Gastroesophageal sphincter (tissue), 4 donors: ENCODE measurements at regions not wholly inside any gene's neighbourhood (a gene's known extent, or its start where the extent isn't known, plus 50 kb on each side); places are given as distances from the start of the nearest gene placed in this dataset.
"Not testable (repeated sequence)": the region's sequence is repeated elsewhere in the genome, so short reads cannot be mapped to it uniquely, and the experiment has no call there.

ENCODE experiments used
- ATAC-seq: fragments of 150-250 bp; one replicate; pipeline ENCODE4 v1.9.1; 2016; ENCODE audit warnings: mild to moderate bottlenecking, moderate library complexity
- H3K27ac ChIP-seq, 4 donors: fragments of 200-600 bp; sonication (generic) in 3 of 4; 1 replicate in 3 of 4; 2 replicates in 1 of 4; pipeline ENCODE4 v1.5.1; 2016 to 2019
- H3K27me3 ChIP-seq: fragments of 200-600 bp; sonication (generic); one replicate; pipeline ENCODE4 v1.5.1; 2019
- H3K36me3 ChIP-seq, 2 donors: fragments of 200-600 bp; sonication (generic); one replicate each; pipeline ENCODE4 v1.5.1; 2019; ENCODE audit warnings: control low read depth in 1 of 2
- H3K4me1 ChIP-seq, 3 donors: fragments of 200-600 bp; sonication (generic); 1 replicate in 2 of 3; 2 replicates in 1 of 3; pipeline ENCODE4 v1.5.1; 2016 to 2019; ENCODE audit warnings: control low read depth in 2 of 3
- H3K4me3 ChIP-seq, 2 donors: fragments of 200-600 bp; sonication (generic); one replicate each; pipeline ENCODE4 v1.5.1; 2019; ENCODE audit warnings: mild to moderate bottlenecking in 1 of 2, moderate library complexity in 1 of 2
- H3K9me3 ChIP-seq, 3 donors: fragments of 200-600 bp; sonication (generic); one replicate each; pipeline ENCODE4 v1.5.1; 2017 to 2019; ENCODE audit warnings: control low read depth in 2 of 3
- EP300 ChIP-seq: sonication (generic); formaldehyde crosslinking; IDR thresholded peaks from one replicate; pipeline ENCODE4 v1.6.1; 2017; ENCODE audit warnings: antibody characterized with exemption, mild to moderate bottlenecking
- POLR2A ChIP-seq, 2 donors: fragments of 450-650 bp; IDR thresholded peaks; one replicate each; pipeline ENCODE4 v1.6.1; 2017; ENCODE audit warnings: antibody characterized with exemption in 2 of 2, mild to moderate bottlenecking in 2 of 2, moderate library complexity in 1 of 2
- POLR2AphosphoS5 ChIP-seq: sonication (generic); formaldehyde crosslinking; IDR thresholded peaks from one replicate; pipeline ENCODE4 v1.6.1; 2017; ENCODE audit warnings: antibody characterized with exemption
- WGBS, 2 donors: methylation state at CpG; one replicate each; pipeline ENCODE4 v1.1.5; 2018; ENCODE audit warnings: low coverage in 1 of 2; 5-methylcytosine and 5-hydroxymethylcytosine counted together
- TF ChIP-seq, protein P1 (sequence below), 4 experiments: fragments of 200-600 bp in 2 of 4; fragments of 450-650 bp in 2 of 4; sonication (generic) in 1 of 4; IDR thresholded peaks; one replicate each; pipeline ENCODE4 v1.5.1; 2017 to 2019; ENCODE audit warnings: antibody characterized with exemption in 4 of 4, mild to moderate bottlenecking in 2 of 4, moderate library complexity in 2 of 4

GRCh38 chr20:56752274-56752673 lies 123.2 kb downstream of the TFAP2C start:
- Histone ChIP-seq H3K4me1 (no peaks in the 10 kb centered on the region), H3K27me3 (peaks cover 52% of the 10 kb centered on the region), H3K9me3 (no peaks in the 10 kb centered on the region), H3K4me3 (no peak overlapping the region), H3K27ac (no peak overlapping the region), H3K36me3 (no peaks in the 10 kb centered on the region)
- 48 to 65% methylated on average over 3 to 4 of the region's 8 CpGs for WGBS, 2 donors
- no peak for ATAC-seq
- no peak for TF ChIP-seq POLR2AphosphoS5
- TF ChIP-seq, protein P1, sequence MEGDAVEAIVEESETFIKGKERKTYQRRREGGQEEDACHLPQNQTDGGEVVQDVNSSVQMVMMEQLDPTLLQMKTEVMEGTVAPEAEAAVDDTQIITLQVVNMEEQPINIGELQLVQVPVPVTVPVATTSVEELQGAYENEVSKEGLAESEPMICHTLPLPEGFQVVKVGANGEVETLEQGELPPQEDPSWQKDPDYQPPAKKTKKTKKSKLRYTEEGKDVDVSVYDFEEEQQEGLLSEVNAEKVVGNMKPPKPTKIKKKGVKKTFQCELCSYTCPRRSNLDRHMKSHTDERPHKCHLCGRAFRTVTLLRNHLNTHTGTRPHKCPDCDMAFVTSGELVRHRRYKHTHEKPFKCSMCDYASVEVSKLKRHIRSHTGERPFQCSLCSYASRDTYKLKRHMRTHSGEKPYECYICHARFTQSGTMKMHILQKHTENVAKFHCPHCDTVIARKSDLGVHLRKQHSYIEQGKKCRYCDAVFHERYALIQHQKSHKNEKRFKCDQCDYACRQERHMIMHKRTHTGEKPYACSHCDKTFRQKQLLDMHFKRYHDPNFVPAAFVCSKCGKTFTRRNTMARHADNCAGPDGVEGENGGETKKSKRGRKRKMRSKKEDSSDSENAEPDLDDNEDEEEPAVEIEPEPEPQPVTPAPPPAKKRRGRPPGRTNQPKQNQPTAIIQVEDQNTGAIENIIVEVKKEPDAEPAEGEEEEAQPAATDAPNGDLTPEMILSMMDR (IDR thresholded peaks at IDR 0.05) = no peak

GRCh38 chr20:56755201-56755600 lies 126.1 kb downstream of the TFAP2C start:
- no peaks in the 10 kb centered on the region for H3K4me1 ChIP-seq
- 46 to 54% methylated on average over 2 to 3 of the region's 3 CpGs for WGBS, 2 donors
- H3K9me3 ChIP-seq = no peaks in the 10 kb centered on the region
- no peak overlapping the region for H3K4me3 ChIP-seq
- TF ChIP-seq POLR2AphosphoS5 (no peak), POLR2A (IDR thresholded peaks at IDR 0.05) (no peak), EP300 (no peak)
- TF ChIP-seq, protein P1 (IDR thresholded peaks at IDR 0.05) = no peak
- peaks cover 32% of the 10 kb centered on the region for H3K27me3 ChIP-seq
- H3K36me3 ChIP-seq = no peaks in the 10 kb centered on the region
- ATAC-seq = no peak
- no peak overlapping the region for H3K27ac ChIP-seq

DNA sequence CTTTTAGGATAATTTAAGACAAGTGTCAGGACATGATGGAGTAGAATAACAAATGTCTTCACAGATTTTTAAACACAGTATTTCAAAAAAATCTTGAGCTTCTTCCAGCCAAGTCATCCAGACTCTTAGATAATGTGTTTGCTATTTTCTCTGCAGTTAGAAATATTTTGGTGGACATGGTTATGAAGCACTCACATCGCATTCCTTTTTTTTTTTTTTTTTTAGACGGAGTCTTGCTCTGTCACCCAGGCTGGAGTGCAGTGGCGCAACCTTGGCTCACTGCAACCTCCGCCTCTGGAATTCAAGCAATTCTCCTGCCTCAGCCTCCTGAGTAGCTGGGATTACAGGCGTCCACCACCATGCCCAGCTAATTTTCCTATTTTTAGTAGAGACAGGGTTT lies 127.6 kb downstream of the TFAP2C start:
- ATAC-seq, H3K9me3 ChIP-seq, H3K36me3 ChIP-seq, H3K27ac ChIP-seq, H3K4me1 ChIP-seq, H3K4me3 ChIP-seq: not testable (repeated sequence)
- peaks cover 19% of the 10 kb centered on the region for H3K27me3 ChIP-seq
- WGBS, 2 donors = 72 to 88% methylated on average over 3 to 4 of the region's 5 CpGs

DNA sequence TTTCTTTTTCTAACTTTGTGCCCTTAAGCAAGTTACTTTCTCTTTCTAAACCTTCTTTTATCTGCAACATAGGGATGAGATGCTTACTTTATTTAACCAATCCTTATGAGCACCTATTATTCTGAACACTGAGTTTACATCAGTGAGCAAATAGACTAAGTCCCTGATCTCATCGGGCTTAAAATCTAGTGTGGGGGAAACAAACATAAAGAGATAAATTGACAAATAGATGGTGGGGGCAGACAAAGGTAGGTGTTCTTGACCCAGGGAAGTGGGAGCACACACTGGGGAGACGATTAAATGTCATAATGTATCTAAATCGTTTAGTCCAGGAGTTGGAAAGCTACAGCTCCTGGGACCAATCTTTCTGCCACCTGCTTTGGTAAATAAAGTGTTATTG lies 129.6 kb downstream of the TFAP2C start:
- Histone ChIP-seq H3K36me3 (no peaks in the 10 kb centered on the region), H3K27me3 (peaks cover 7% of the 10 kb centered on the region), H3K27ac (no peak overlapping the region), H3K9me3 (no peaks in the 10 kb centered on the region), H3K4me1 (no peaks in the 10 kb centered on the region), H3K4me3 (no peak overlapping the region)
- no peak for TF ChIP-seq EP300
- no peak for TF ChIP-seq POLR2A (IDR thresholded peaks at IDR 0.05)
- no peak for TF ChIP-seq POLR2AphosphoS5
- WGBS, 2 donors = 66 to 84% methylated on average over 2 to 3 of the region's 3 CpGs
- ATAC-seq = no peak

GRCh38 chr20:56759741-56760278 lies 130.7 kb downstream of the TFAP2C start:
- ATAC-seq = no peak
- H3K27ac ChIP-seq = no peak overlapping the region
- no peak overlapping the region for H3K4me3 ChIP-seq
- no peak for TF ChIP-seq POLR2A (IDR thresholded peaks at IDR 0.05)
- TF ChIP-seq POLR2AphosphoS5 = no peak
- no peak for TF ChIP-seq EP300
- TF ChIP-seq, protein P1 (IDR thresholded peaks at IDR 0.05) = no peak
- WGBS, 2 donors = 80 to 100% methylated on average over 1 to 4 of the region's 8 CpGs
- H3K36me3 ChIP-seq = no peaks in the 10 kb centered on the region
- H3K27me3 ChIP-seq = peaks cover 7% of the 10 kb centered on the region
- no peaks in the 10 kb centered on the region for H3K9me3 ChIP-seq
- no peaks in the 10 kb centered on the region for H3K4me1 ChIP-seq

DNA sequence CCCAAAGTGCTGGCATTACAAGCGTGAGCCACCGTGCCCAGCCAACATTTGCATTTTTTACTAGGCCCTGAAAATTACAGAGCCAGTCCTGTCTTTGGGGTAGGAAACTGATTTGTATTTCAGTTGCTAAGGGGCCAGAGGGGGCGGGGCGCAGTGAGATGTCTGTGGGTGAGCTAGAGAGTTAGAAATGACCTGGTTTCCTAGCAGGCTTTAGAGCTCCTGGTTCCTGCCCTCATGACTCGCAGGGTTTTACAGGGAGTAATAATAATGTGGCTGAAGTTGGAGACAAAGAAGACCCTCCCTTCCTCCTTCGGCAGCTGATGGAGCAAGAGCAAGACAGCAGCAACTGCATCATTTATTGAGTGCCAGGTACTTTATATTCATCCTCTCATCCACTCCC lies 131.5 kb downstream of the TFAP2C start:
- H3K27ac ChIP-seq = no peak overlapping the region
- peaks cover 6% of the 10 kb centered on the region for H3K27me3 ChIP-seq
- TF ChIP-seq POLR2AphosphoS5 (no peak), POLR2A (IDR thresholded peaks at IDR 0.05) (no peak), EP300 (no peak)
- TF ChIP-seq, protein P1 (IDR thresholded peaks at IDR 0.05) = no peak
- no peaks in the 10 kb centered on the region for H3K4me1 ChIP-seq
- no peak for ATAC-seq
- H3K36me3 ChIP-seq = no peaks in the 10 kb centered on the region
- H3K9me3 ChIP-seq = no peaks in the 10 kb centered on the region
- no peak overlapping the region for H3K4me3 ChIP-seq
- 50 to 65% methylated on average over 2 to 3 of the region's 6 CpGs for WGBS, 2 donors
